GM18858 (cell line): ENCODE measurements at regions not wholly inside any gene's neighbourhood (a gene's known extent, or its start where the extent isn't known, plus 50 kb on each side); places are given as distances from the start of the nearest gene placed in this dataset.
"Not testable (repeated sequence)": the region's sequence is repeated elsewhere in the genome, so short reads cannot be mapped to it uniquely, and the experiment has no call there.

Experiments
- ATAC-seq: cut with Tn5 transposase; IDR thresholded peaks from one replicate; pipeline ENCODE4 v1.9.1; 2021; ENCODE audit not compliant: unreplicated experiment

- ATAC-seq = peak; percentile 29
Observed at GRCh38 chr13:79190932-79191331, 215.1 kb downstream of the RBM26 start.

GRCh38 chr13:79187917-79188690, 218.0 kb downstream of the RBM26 start:
- ATAC-seq = no peak

GRCh38 chr13:79185580-79185979, 220.5 kb downstream of the RBM26 start:
- no peak for ATAC-seq

- ATAC-seq = no peak
Observed at GRCh38 chr13:79183231-79183630, 222.8 kb downstream of the RBM26 start.

GRCh38 chr13:79173691-79174090, 232.4 kb downstream of the RBM26 start:
- ATAC-seq = not testable (repeated sequence)

GRCh38 chr13:79172924-79173323, 233.1 kb downstream of the RBM26 start:
- ATAC-seq = not testable (repeated sequence)

- no peak for ATAC-seq
Observed at GRCh38 chr13:79171141-79172061, 234.7 kb downstream of the RBM26 start.

- ATAC-seq = no peak
Observed at GRCh38 chr13:79160818-79161217, 245.2 kb downstream of the RBM26 start.

- ATAC-seq = no peak
Observed at GRCh38 chr13:79155883-79156282, 250.2 kb downstream of the RBM26 start.

- no peak for ATAC-seq
Observed at GRCh38 chr13:79149210-79149609, 256.8 kb downstream of the RBM26 start.

GRCh38 chr13:79141082-79141481, 265.0 kb downstream of the RBM26 start:
- ATAC-seq = no peak

- ATAC-seq = no peak
Observed at GRCh38 chr13:79128158-79128557, 277.9 kb downstream of the RBM26 start.

GRCh38 chr13:79126706-79127105, 279.3 kb downstream of the RBM26 start:
- ATAC-seq = no peak

- ATAC-seq = no peak
Observed at GRCh38 chr13:79124183-79124582, 281.9 kb downstream of the RBM26 start.

- no peak for ATAC-seq
Observed at GRCh38 chr13:79121286-79121685, 284.8 kb downstream of the RBM26 start.

GRCh38 chr13:79119578-79120107, 286.4 kb downstream of the RBM26 start:
- ATAC-seq = no peak

GRCh38 chr13:79112016-79112415, 294.0 kb downstream of the RBM26 start:
- no peak for ATAC-seq

GRCh38 chr13:79108914-79109643, 297.0 kb downstream of the RBM26 start:
- ATAC-seq = peak; percentile 82

GRCh38 chr13:79098596-79098995, 307.5 kb downstream of the RBM26 start:
- no peak for ATAC-seq

- ATAC-seq = no peak
Observed at GRCh38 chr13:79097201-79097600, 308.9 kb downstream of the RBM26 start.

- no peak for ATAC-seq
Observed at GRCh38 chr13:79096099-79096498, 310.0 kb downstream of the RBM26 start.
